ENCODE measurements at regions not wholly inside any gene's neighbourhood (a gene's known extent, or its start where the extent isn't known, plus 50 kb on each side); places are given as distances from the start of the nearest gene placed in this dataset.

- Histone ChIP-seq H4K5ac (ENCODE audit: low read depth, low read length) (no peak overlapping the region), H2AK5ac (ENCODE audit: low read depth, low read length) (no peak overlapping the region), H3K27ac (ENCODE audit: insufficient read depth, low read length) (no peak overlapping the region), H2BK20ac (ENCODE audit: low read depth, low read length) (no peak overlapping the region), H3K27me3 (ENCODE audit: control insufficient read depth, insufficient read depth, low read length) (no peaks in the 10 kb centered on the region), H3K14ac (replicated peaks; ENCODE audit: low read depth, low read length) (no peak overlapping the region), H3K9me1 (ENCODE audit: insufficient read depth, low read length) (no peaks in the 10 kb centered on the region), H3K23ac (ENCODE audit: low read depth, low read length) (no peak overlapping the region), H2BK5ac (ENCODE audit: low read depth, low read length, poor library complexity, severe bottlenecking) (no peak overlapping the region), H2AK9ac (replicated peaks; ENCODE audit: low read depth, low read length, poor library complexity) (no peak overlapping the region), H3K4me3 (ENCODE audit: insufficient read depth, low read depth, low read length) (no peak overlapping the region), H2BK120ac (ENCODE audit: low read depth, low read length) (0 out of 2 replicates have a peak overlapping the region, but pooled peaks have one; percentile 17), H3K4me2 (ENCODE audit: low read depth, low read length) (no peak overlapping the region), H3K18ac (ENCODE audit: low read depth, low read length) (no peak overlapping the region), H2AFZ (replicated peaks; ENCODE audit: low read length, poor library complexity) (no peak overlapping the region), H4K8ac (ENCODE audit: low read depth in 2 of 2, low read length in 2 of 2) (no peak overlapping the region), H3K9ac (ENCODE audit: low read depth, low read length) (no peak overlapping the region), H3K79me1 (ENCODE audit: low read depth in 1 of 2, low read length in 2 of 2) (no peaks in the 10 kb centered on the region), H4K20me1 (ENCODE audit: insufficient read depth, low read length) (no peaks in the 10 kb centered on the region), H3K4me1 (ENCODE audit: control insufficient read depth, insufficient read depth, low read length) (no peaks in the 10 kb centered on the region), H2BK15ac (ENCODE audit: low read depth, low read length) (no peak overlapping the region), H3K9me3 (ENCODE audit: control insufficient read depth, insufficient read depth, low read length) (no peaks in the 10 kb centered on the region), H3K56ac (ENCODE audit: extremely low read depth, insufficient read depth, low read length) (no peak overlapping the region), H3K4ac (ENCODE audit: low read depth, low read length) (no peak overlapping the region), H3K36me3 (ENCODE audit: control insufficient read depth, insufficient read depth, low read length) (no peaks in the 10 kb centered on the region), H4K91ac (ENCODE audit: insufficient read depth, low read depth, low read length) (no peak overlapping the region)
- no CpG with 5 or more reads among the region's 2 CpGs for WGBS, 2 experiments (ENCODE audit: extremely low coverage in 2 of 2, insufficient read length in 1 of 2)
- dilution Hi-C loops (cut with HindIII; ENCODE audit: low sequenced_read_pairs, unreplicated experiment) (no loop called here), intact Hi-C loops (cut with micrococcal nuclease) (no loop called here), in situ Hi-C loops (cut with MboI; ENCODE audit: low sequenced_read_pairs) (no loop called here)
- BruUV-seq (replicated peaks), result no TSS peak
- CTCF ChIA-PET, result no interaction called here
- TF ChIP-seq CEBPB (IDR thresholded peaks at IDR 0.05; ENCODE audit: low read depth, low read length), result no peak
- no peak for TF ChIP-seq SMC3 (IDR thresholded peaks at IDR 0.05; ENCODE audit: low read depth, low read length)
- no peak for TF ChIP-seq RFX5 (IDR thresholded peaks at IDR 0.05; ENCODE audit: low read depth, low read length)
- TF ChIP-seq MXI1 (IDR thresholded peaks at IDR 0.05; ENCODE audit: borderline replicate concordance, low read depth, low read length), result no peak
- no peak for TF ChIP-seq NFE2L2 (IDR thresholded peaks at IDR 0.05; ENCODE audit: low read depth, low read length)
- no peak for TF ChIP-seq CTCF (conservative IDR thresholded peaks at IDR 0.05; ENCODE audit: low read depth, low read length)
- no peak for TF ChIP-seq CHD1 (IDR thresholded peaks at IDR 0.05; ENCODE audit: low read depth, low read length)
- POLR2A ChIA-PET (ENCODE audit: unreplicated experiment), result no interaction called here
- ATAC-seq (ENCODE audit: low read depth) (no peak), DNase-seq (no peak)
Observed at GRCh38 chr16:75921281-75921680, 195.0 kb upstream of the CPHXL start.

All from IMR-90 (cell line).